Heart left ventricle (tissue), 13 donors: ENCODE measurements at regions not wholly inside any gene's neighbourhood (a gene's known extent, or its start where the extent isn't known, plus 50 kb on each side); places are given as distances from the start of the nearest gene placed in this dataset.

Experiments used
- CTCF ChIP-seq, 12 donors: fragments of 200-600 bp; sonication (generic) in 4 of 12; IDR thresholded peaks; one replicate each; pipeline versions ENCODE4 v1.5.0 to v1.8.0; 2018 to 2022; ENCODE audit warnings: antibody characterized with exemption in 12 of 12, mild to moderate bottlenecking in 5 of 12
- POLR2A ChIP-seq, 2 donors: fragments of 450-650 bp; IDR thresholded peaks; one replicate each; pipeline ENCODE4 v1.6.1; 2017; ENCODE audit warnings: antibody characterized with exemption in 2 of 2, mild to moderate bottlenecking in 2 of 2, moderate library complexity in 2 of 2
- donor health status: ischemic (EF 13 %, LVEDD 7.1; RV severe dilation, severe dysfunction).
- donor health status: DM: no; HTN: yes; CAD: no.
- donor health status: DM: no; HTN: no; CAD: no.
- donor health status: ischemic (EF 25% LVEDD 6.9; RV normal size, moderate dysfunction).
- donor health status: ischemic (EF 25% LVEDD 5.7; RV mildly dilated, moderate dysfunction).
- donor health status: ischemic (EF 35%, LVEDD 5.7; RV mildly dilated, moderate dysfunction).
- donor health status: nonischemic (EF 11% LVEDD 7.7; RV severe dilation, severe dysfunction).
- donor health status: DM: yes; HTN: yes; CAD: no.
- donor health status: PGD.
- donor health status: ischemic (EF 29% LVEDD 5.4; RV normal size, mild dysfunction).
- donor health status: nonischemic (EF 23%, LVEDD 6.1; RV moderate dilation, normal function).

DNA sequence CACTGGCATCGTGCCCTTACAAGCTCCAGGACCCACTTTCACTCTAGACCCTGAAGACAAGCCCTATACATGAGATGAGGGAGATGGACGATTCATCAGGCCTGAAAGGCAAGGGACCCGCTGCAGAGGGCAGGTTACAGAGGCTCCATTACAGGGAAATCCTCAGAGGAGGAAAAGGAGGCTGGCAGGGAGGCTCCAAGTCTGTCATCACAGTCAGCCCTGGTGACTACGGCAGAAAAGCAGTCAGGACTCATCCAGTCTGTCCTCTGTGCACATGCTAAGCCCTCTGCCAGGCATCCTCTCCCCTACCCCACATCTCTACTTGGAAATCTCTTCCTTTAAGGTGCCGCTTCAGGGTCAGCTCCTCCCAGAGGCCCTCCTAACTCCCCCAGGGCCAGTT is 197.7 kb upstream of the CDH5 start:
- TF ChIP-seq CTCF (IDR thresholded peaks at IDR 0.05) (no peak), POLR2A (IDR thresholded peaks at IDR 0.05) (no peak)
